ENCODE measurements at regions not wholly inside any gene's neighbourhood (a gene's known extent, or its start where the extent isn't known, plus 50 kb on each side); places are given as distances from the start of the nearest gene placed in this dataset.

- Histone ChIP-seq H3K36me3 (no peaks in the 10 kb centered on the region), H3K27ac (no peak overlapping the region), H3K27me3 (replicated peaks; ENCODE audit: insufficient read depth) (no peaks in the 10 kb centered on the region), H3K9me3 (no peaks in the 10 kb centered on the region), H3K4me1 (ENCODE audit: control insufficient read depth in 1 of 2, low read depth in 2 of 2) (no peaks in the 10 kb centered on the region), H3K4me3 (no peak overlapping the region)
- no peak for ATAC-seq (ENCODE audit: insufficient number of reproducible peaks, low FRiP score, low read depth)
- no peak for DNase-seq (ENCODE audit: low spot score)
- TF ChIP-seq CTCF (IDR thresholded peaks at IDR 0.05) = no peak
These were observed 59.2 kb downstream of the RPLP1 start for GRCh38 chr15:69511716-69512340.

- Histone ChIP-seq H3K27ac (no peak overlapping the region), H3K27me3 (replicated peaks; ENCODE audit: insufficient read depth) (no peaks in the 10 kb centered on the region), H3K4me3 (no peak overlapping the region), H3K9me3 (no peaks in the 10 kb centered on the region), H3K36me3 (no peaks in the 10 kb centered on the region), H3K4me1 (ENCODE audit: control insufficient read depth in 1 of 2, low read depth in 2 of 2) (no peaks in the 10 kb centered on the region)
- no peak for DNase-seq (ENCODE audit: low spot score)
- no peak for TF ChIP-seq CTCF (IDR thresholded peaks at IDR 0.05)
- no peak for ATAC-seq (ENCODE audit: insufficient number of reproducible peaks, low FRiP score, low read depth)
These were observed 60.9 kb downstream of the RPLP1 start for GRCh38 chr15:69513450-69513960.

GRCh38 chr15:69513986-69514385 lies 61.4 kb downstream of the RPLP1 start:
- peaks cover 2% of the 10 kb centered on the region for H3K27me3 ChIP-seq (replicated peaks; ENCODE audit: insufficient read depth)
- H3K36me3 ChIP-seq = no peaks in the 10 kb centered on the region
- DNase-seq (ENCODE audit: low spot score) (no peak), ATAC-seq (ENCODE audit: insufficient number of reproducible peaks, low FRiP score, low read depth) (no peak)
- no peak for TF ChIP-seq CTCF (IDR thresholded peaks at IDR 0.05)
- no peaks in the 10 kb centered on the region for H3K9me3 ChIP-seq
- no peaks in the 10 kb centered on the region for H3K4me1 ChIP-seq (ENCODE audit: control insufficient read depth in 1 of 2, low read depth in 2 of 2)
- no peak overlapping the region for H3K27ac ChIP-seq
- H3K4me3 ChIP-seq = no peak overlapping the region

GRCh38 chr15:69515508-69515907 lies 62.9 kb downstream of the RPLP1 start:
- Histone ChIP-seq H3K36me3 (no peaks in the 10 kb centered on the region), H3K4me3 (no peak overlapping the region), H3K27ac (no peak overlapping the region), H3K9me3 (no peaks in the 10 kb centered on the region), H3K27me3 (replicated peaks; ENCODE audit: insufficient read depth) (peaks cover 3% of the 10 kb centered on the region), H3K4me1 (ENCODE audit: control insufficient read depth in 1 of 2, low read depth in 2 of 2) (no peaks in the 10 kb centered on the region)
- no peak for ATAC-seq (ENCODE audit: insufficient number of reproducible peaks, low FRiP score, low read depth)
- no peak for TF ChIP-seq CTCF (IDR thresholded peaks at IDR 0.05)
- DNase-seq (ENCODE audit: low spot score) = no peak

- no peak overlapping the region for H3K27ac ChIP-seq
- DNase-seq (ENCODE audit: low spot score) = no peak
- no peak for TF ChIP-seq CTCF (IDR thresholded peaks at IDR 0.05)
- no peak for ATAC-seq (ENCODE audit: insufficient number of reproducible peaks, low FRiP score, low read depth)
- no peaks in the 10 kb centered on the region for H3K9me3 ChIP-seq
- H3K4me3 ChIP-seq = no peak overlapping the region
- H3K36me3 ChIP-seq = no peaks in the 10 kb centered on the region
- no peaks in the 10 kb centered on the region for H3K4me1 ChIP-seq (ENCODE audit: control insufficient read depth in 1 of 2, low read depth in 2 of 2)
- peaks cover 3% of the 10 kb centered on the region for H3K27me3 ChIP-seq (replicated peaks; ENCODE audit: insufficient read depth)
These were observed 63.3 kb downstream of the RPLP1 start for GRCh38 chr15:69515926-69516325.
